Trophoblast cell (in vitro differentiated cells and primary cell): ENCODE measurements at regions not wholly inside any gene's neighbourhood (a gene's known extent, or its start where the extent isn't known, plus 50 kb on each side); places are given as distances from the start of the nearest gene placed in this dataset.

Experiments
- DNase-seq, 2 donors: peaks; one replicate each; pipeline ENCODE4 v3.0.0-alpha.2; 2016
- H2AFZ ChIP-seq: 2 replicates; pipeline ENCODE4 v1.6.1; 2013; ENCODE audit warnings: low read length, moderate library complexity, mild to moderate bottlenecking; ENCODE audit not compliant: insufficient read depth, poor library complexity
- H2AK5ac ChIP-seq: 2 replicates; pipeline ENCODE4 v1.6.1; 2013; ENCODE audit warnings: mild to moderate bottlenecking, low read length
- H2BK120ac ChIP-seq: 2 replicates; pipeline ENCODE4 v1.6.1; 2013; ENCODE audit warnings: low read length, mild to moderate bottlenecking, moderate library complexity; ENCODE audit not compliant: insufficient read depth, poor library complexity
- H2BK12ac ChIP-seq: 2 replicates; pipeline ENCODE4 v1.6.1; 2013; ENCODE audit warnings: mild to moderate bottlenecking, low read length, moderate library complexity
- H2BK5ac ChIP-seq: 2 replicates; pipeline ENCODE4 v1.6.1; 2013; ENCODE audit warnings: low read length, low read depth, moderate library complexity, mild to moderate bottlenecking; ENCODE audit not compliant: poor library complexity
- H3K14ac ChIP-seq: 2 replicates; pipeline ENCODE4 v1.6.1; 2013; ENCODE audit warnings: mild to moderate bottlenecking, low read length
- H3K18ac ChIP-seq: 2 replicates; pipeline ENCODE4 v1.6.1; 2013; ENCODE audit warnings: mild to moderate bottlenecking, low read length
- H3K23ac ChIP-seq: 2 replicates; pipeline ENCODE4 v1.6.1; 2013; ENCODE audit warnings: low read length
- H3K27ac ChIP-seq: 2 replicates; pipeline ENCODE4 v1.5.1; 2013; ENCODE audit warnings: low read depth, mild to moderate bottlenecking, inconsistent platforms, low read length, moderate library complexity
- H3K27me3 ChIP-seq: 2 replicates; pipeline ENCODE4 v1.6.1; 2013; ENCODE audit warnings: inconsistent platforms, mild to moderate bottlenecking, low read length, moderate library complexity; ENCODE audit not compliant: insufficient read depth
- H3K36me3 ChIP-seq, 2 experiments: 1 replicate in 1 of 2; 2 replicates in 1 of 2; pipeline ENCODE4 v1.6.1; 2013; ENCODE audit warnings: low read length in 2 of 2, mild to moderate bottlenecking in 2 of 2, moderate library complexity in 1 of 2; ENCODE audit not compliant: insufficient read depth in 2 of 2, control insufficient read depth in 1 of 2
- H3K4ac ChIP-seq: 2 replicates; pipeline ENCODE4 v1.6.1; 2013; ENCODE audit warnings: low read depth, mild to moderate bottlenecking, low read length, moderate library complexity
- H3K4me1 ChIP-seq, 2 experiments: 1 replicate in 1 of 2; 2 replicates in 1 of 2; pipeline ENCODE4 v1.6.1; 2013; ENCODE audit warnings: low read length in 2 of 2, mild to moderate bottlenecking in 2 of 2, moderate library complexity in 1 of 2; ENCODE audit not compliant: insufficient read depth in 2 of 2, control insufficient read depth in 1 of 2
- H3K4me2 ChIP-seq: 2 replicates; pipeline ENCODE4 v1.6.1; 2013; ENCODE audit warnings: inconsistent platforms, mild to moderate bottlenecking, low read length, moderate library complexity
- H3K4me3 ChIP-seq: 2 replicates; pipeline ENCODE4 v1.5.1; 2013; ENCODE audit warnings: mild to moderate bottlenecking, low read depth, low read length, inconsistent platforms
- H3K79me1 ChIP-seq: one replicate; pipeline ENCODE4 v1.6.1; 2013; ENCODE audit warnings: low read length
- H3K79me2 ChIP-seq: 2 replicates; pipeline ENCODE4 v1.6.1; 2013; ENCODE audit warnings: low read length, mild to moderate bottlenecking; ENCODE audit not compliant: control insufficient read depth, insufficient read depth, poor library complexity
- H3K9ac ChIP-seq: 2 replicates; pipeline ENCODE4 v1.6.1; 2013; ENCODE audit warnings: mild to moderate bottlenecking, low read length
- H3K9me3 ChIP-seq: 2 replicates; pipeline ENCODE4 v1.6.1; 2013; ENCODE audit warnings: low read depth, mild to moderate bottlenecking, control low read depth, inconsistent platforms, low read length; ENCODE audit not compliant: insufficient read depth
- H4K12ac ChIP-seq: 2 replicates; pipeline ENCODE4 v1.6.1; 2013; ENCODE audit warnings: low read depth, mild to moderate bottlenecking, low read length, moderate library complexity
- H4K8ac ChIP-seq: 2 replicates; pipeline ENCODE4 v1.6.1; 2013; ENCODE audit warnings: low read depth, mild to moderate bottlenecking, low read length, moderate library complexity
- H4K91ac ChIP-seq: one replicate; pipeline ENCODE4 v1.6.1; 2013; ENCODE audit warnings: low read depth, mild to moderate bottlenecking, low read length, moderate library complexity
- WGBS: extraction: QIAGEN DNeasy Blood & Tissue Kit; methylation state at CpG from one replicate; pipeline ENCODE4 v1.1.7; 2013; ENCODE audit warnings: missing lambda C conversion rate; ENCODE audit not compliant: insufficient read length, insufficient coverage; ENCODE audit errors: extremely low coverage; 5-methylcytosine and 5-hydroxymethylcytosine counted together

- Histone ChIP-seq H3K79me1 (no peaks in the 10 kb centered on the region), H4K12ac (no peak overlapping the region), H3K4me1 (no peaks in the 10 kb centered on the region)
Measured at GRCh38 chr13:99663908-99664307, 162.6 kb downstream of the TM9SF2 start.

DNA sequence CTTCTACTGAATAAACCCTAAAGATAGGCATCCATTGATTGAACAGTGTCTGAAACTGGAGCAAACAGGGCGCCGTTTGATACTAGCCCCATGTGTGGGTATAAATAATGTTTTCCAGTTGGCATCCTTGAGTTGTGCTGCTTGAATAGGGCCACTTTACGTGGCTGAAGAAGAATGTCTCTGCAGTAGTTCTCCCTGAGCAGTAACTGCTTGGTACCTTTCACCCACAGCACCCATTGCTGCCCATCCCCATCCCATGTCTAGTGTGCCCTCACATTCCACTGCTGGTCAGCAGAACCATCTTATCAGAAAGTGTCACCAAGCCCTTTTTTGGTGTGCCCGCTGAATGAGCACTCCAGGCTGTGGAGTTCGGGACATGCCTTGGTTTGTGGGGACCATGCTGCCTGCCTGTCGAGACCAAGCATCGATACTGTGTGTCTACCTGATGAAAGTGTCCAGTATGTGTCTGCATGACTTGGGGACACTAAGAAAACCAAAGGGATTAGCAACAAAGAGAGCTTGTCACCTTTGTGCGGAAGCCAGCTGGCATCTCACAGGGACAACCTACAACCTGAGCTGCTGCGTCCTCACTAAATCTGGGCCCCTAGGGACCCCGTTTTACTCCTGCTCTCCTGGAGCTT, 162.0 kb downstream of the TM9SF2 start:
- Histone ChIP-seq H3K18ac (no peak overlapping the region), H4K8ac (no peak overlapping the region), H2BK5ac (no peak overlapping the region), H3K79me2 (no peaks in the 10 kb centered on the region), H2AK5ac (no peak overlapping the region), H4K12ac (no peak overlapping the region), H2BK120ac (no peak overlapping the region), H3K9me3 (peaks cover 1% of the 10 kb centered on the region), H3K14ac (no peak overlapping the region), H3K4me1 (peaks cover under 1% of the 10 kb centered on the region in 2 experiments), H3K27me3 (peaks cover 7% of the 10 kb centered on the region), H3K9ac (no peak overlapping the region), H3K4ac (no peak overlapping the region), H3K36me3 (no peaks in the 10 kb centered on the region), H3K79me1 (peaks cover under 1% of the 10 kb centered on the region), H3K27ac (no peak overlapping the region), H4K91ac (no peak overlapping the region), H2BK12ac (no peak overlapping the region), H3K23ac (no peak overlapping the region), H3K4me3 (peak overlapping the region; percentile 8), H2AFZ (no peak overlapping the region), H3K4me2 (no peak overlapping the region)
- no peak for DNase-seq
- WGBS: no CpG with 5 or more reads among the region's 10 CpGs

More at GRCh38 chr13:99663908-99664307, 162.6 kb downstream of the TM9SF2 start:
- Histone ChIP-seq H3K14ac (no peak overlapping the region), H2AK5ac (no peak overlapping the region), H3K9me3 (peaks cover 1% of the 10 kb centered on the region), H3K4me3 (no peak overlapping the region), H3K27me3 (peaks cover 7% of the 10 kb centered on the region), H2BK5ac (no peak overlapping the region), H3K23ac (no peak overlapping the region), H4K91ac (no peak overlapping the region), H2AFZ (no peak overlapping the region), H4K8ac (no peak overlapping the region), H3K9ac (no peak overlapping the region), H3K4me2 (no peak overlapping the region), H3K4ac (no peak overlapping the region), H3K18ac (no peak overlapping the region), H3K79me2 (no peaks in the 10 kb centered on the region), H3K36me3 (no peaks in the 10 kb centered on the region), H2BK120ac (no peak overlapping the region), H2BK12ac (no peak overlapping the region), H3K27ac (no peak overlapping the region)
- no CpG with 5 or more reads among the region's 2 CpGs for WGBS
- no peak for DNase-seq

GRCh38 chr13:99662678-99663077, 161.4 kb downstream of the TM9SF2 start:
- no peak overlapping the region for H4K12ac ChIP-seq
- no peak overlapping the region for H3K4me2 ChIP-seq
- H3K4ac ChIP-seq: no peak overlapping the region
- no peak overlapping the region for H2BK5ac ChIP-seq
- H2BK120ac ChIP-seq: no peak overlapping the region
- peaks cover 2% of the 10 kb centered on the region for H3K79me1 ChIP-seq
- peaks cover 1% of the 10 kb centered on the region for H3K9me3 ChIP-seq
- peaks cover 7% of the 10 kb centered on the region in 2 experiments for H3K4me1 ChIP-seq
- no peak overlapping the region for H3K23ac ChIP-seq
- H3K14ac ChIP-seq: no peak overlapping the region
- H3K27ac ChIP-seq: no peak overlapping the region
- H2BK12ac ChIP-seq: no peak overlapping the region
- no peak overlapping the region for H3K4me3 ChIP-seq
- H3K79me2 ChIP-seq: no peaks in the 10 kb centered on the region
- H3K27me3 ChIP-seq: peaks cover 11% of the 10 kb centered on the region
- no peak overlapping the region for H3K9ac ChIP-seq
- WGBS: no CpG with 5 or more reads among the region's 3 CpGs
- no peaks in the 10 kb centered on the region for H3K36me3 ChIP-seq
- no peak overlapping the region for H2AK5ac ChIP-seq
- H2AFZ ChIP-seq: no peak overlapping the region
- DNase-seq: no peak
- H3K18ac ChIP-seq: no peak overlapping the region
- H4K8ac ChIP-seq: no peak overlapping the region
- H4K91ac ChIP-seq: no peak overlapping the region

- Histone ChIP-seq H3K27me3 (peaks cover 12% of the 10 kb centered on the region), H2BK12ac (no peak overlapping the region)
- whole genome bisulfite sequencing: no CpG with 5 or more reads among the region's 3 CpGs
Measured at GRCh38 chr13:99661791-99662190, 160.5 kb downstream of the TM9SF2 start.

More at GRCh38 chr13:99661791-99662190, 160.5 kb downstream of the TM9SF2 start:
- no peak overlapping the region for H3K4ac ChIP-seq
- no peak overlapping the region for H4K12ac ChIP-seq
- no peak overlapping the region for H3K4me2 ChIP-seq
- no peak overlapping the region for H3K23ac ChIP-seq
- no peak overlapping the region for H3K14ac ChIP-seq
- H2AFZ ChIP-seq: no peak overlapping the region
- no peak overlapping the region for H4K8ac ChIP-seq
- H3K79me1 ChIP-seq: peaks cover 2% of the 10 kb centered on the region
- no peak overlapping the region for H3K18ac ChIP-seq
- H2BK120ac ChIP-seq: no peak overlapping the region
- H3K9ac ChIP-seq: no peak overlapping the region
- peaks cover 1% of the 10 kb centered on the region for H3K9me3 ChIP-seq
- no peak overlapping the region for H2AK5ac ChIP-seq
- no peak overlapping the region for H2BK5ac ChIP-seq
- H3K79me2 ChIP-seq: no peaks in the 10 kb centered on the region
- no peak for DNase-seq
- no peaks in the 10 kb centered on the region for H3K36me3 ChIP-seq
- H4K91ac ChIP-seq: no peak overlapping the region
- no peak overlapping the region for H3K27ac ChIP-seq
- no peak overlapping the region for H3K4me3 ChIP-seq
- H3K4me1 ChIP-seq: peaks cover 7% of the 10 kb centered on the region in 2 experiments
